PC-3 (cell line): ENCODE measurements at regions not wholly inside any gene's neighbourhood (a gene's known extent, or its start where the extent isn't known, plus 50 kb on each side); places are given as distances from the start of the nearest gene placed in this dataset.
A peak's percentile ranks its signal among the peaks of the same experiment; 100 is the strongest.

Experiments
- ATAC-seq: fragments of 200-7000 bp; cut with Tn5 transposase; 2 replicates; pipeline ENCODE4 v1.9.1; 2020; ENCODE audit warnings: mild to moderate bottlenecking, moderate library complexity
- BruUV-seq: library from RNA; stranded (reverse); fragments of 400-500 nt; replicated peaks from 2 replicates; lab custom pipeline; 2021; lab: Mats Ljungman, UMichigan
- CTCF ChIA-PET: fragments of 300-600 bp; sonication (Branson Sonifier 250); formaldehyde crosslinking; loops from one replicate; lab custom pipeline; 2022; ENCODE audit warnings: antibody characterized with exemption; lab: Charles Lee
- POLR2A ChIA-PET: fragments of 300-600 bp; sonication (Branson Sonifier 250); formaldehyde crosslinking; loops from one replicate; lab custom pipeline; 2022; ENCODE audit warnings: antibody characterized with exemption; ENCODE audit not compliant: unreplicated experiment; lab: Charles Lee
- DNase-seq: peaks from one replicate; pipeline ENCODE4 v3.0.0-alpha.2; 2015
- H2AFZ ChIP-seq: fragments of 300-600 bp; sonication (generic); 2 replicates; pipeline ENCODE4 v1.6.0; 2016; ENCODE audit warnings: antibody characterized with exemption, low read length
- H3F3A ChIP-seq: fragments of 300-600 bp; sonication (generic); one replicate; pipeline ENCODE4 v1.6.0; 2017; ENCODE audit warnings: antibody characterized with exemption, low read length, control low read depth, mild to moderate bottlenecking; ENCODE audit not compliant: unreplicated experiment
- H3K27ac ChIP-seq: fragments of 300-600 bp; sonication (generic); 2 replicates; pipeline ENCODE4 v1.5.1; 2016; ENCODE audit warnings: mild to moderate bottlenecking, low read length
- H3K27me3 ChIP-seq: fragments of 300-600 bp; sonication (generic); 2 replicates; pipeline ENCODE4 v1.6.1; 2016; ENCODE audit warnings: low read length, mixed read lengths
- H3K36me3 ChIP-seq: fragments of 300-600 bp; sonication (generic); 2 replicates; pipeline ENCODE4 v1.6.1; 2016; ENCODE audit warnings: low read depth, mixed run types, low read length, mixed read lengths
- H3K4me1 ChIP-seq: fragments of 300-600 bp; sonication (generic); 2 replicates; pipeline ENCODE4 v1.5.1; 2016; ENCODE audit warnings: low read length; ENCODE audit not compliant: insufficient read depth
- H3K4me2 ChIP-seq: fragments of 300-600 bp; sonication (generic); 2 replicates; pipeline ENCODE4 v1.6.0; 2016; ENCODE audit warnings: low read length
- H3K4me3 ChIP-seq: fragments of 300-600 bp; sonication (generic); 2 replicates; pipeline ENCODE4 v1.5.1; 2016; ENCODE audit warnings: mild to moderate bottlenecking, low read length, mixed read lengths
- H3K79me2 ChIP-seq: fragments of 300-600 bp; sonication (generic); 2 replicates; pipeline ENCODE4 v1.6.1; 2017; ENCODE audit warnings: low read length, mixed read lengths
- H3K9ac ChIP-seq: fragments of 300-600 bp; sonication (generic); 2 replicates; pipeline ENCODE4 v1.6.0; 2016; ENCODE audit warnings: mild to moderate bottlenecking, low read length
- H3K9me2 ChIP-seq: fragments of 300-600 bp; sonication (generic); replicated peaks from 2 replicates; pipeline ENCODE4 v1.6.1; 2016; ENCODE audit warnings: mixed run types, low read length, mixed read lengths
- H3K9me3 ChIP-seq: fragments of 300-600 bp; sonication (generic); 2 replicates; pipeline ENCODE4 v1.6.1; 2016; ENCODE audit warnings: low read length, mixed read lengths
- H4K20me1 ChIP-seq: fragments of 300-600 bp; sonication (generic); 2 replicates; pipeline ENCODE4 v1.6.1; 2016; ENCODE audit warnings: low read length, mixed read lengths
- EZH2 ChIP-seq: fragments of 300-600 bp; sonication (generic); IDR thresholded peaks from one replicate; pipeline ENCODE4 v1.6.1; 2017; ENCODE audit warnings: antibody characterized with exemption, mild to moderate bottlenecking, low read length; ENCODE audit not compliant: unreplicated experiment
- EZH2phosphoT487 ChIP-seq: fragments of 300-600 bp; sonication (generic); IDR thresholded peaks from 2 replicates; pipeline ENCODE4 v1.6.1; 2018; ENCODE audit warnings: mild to moderate bottlenecking, antibody characterized with exemption, low read length, borderline replicate concordance
- intact Hi-C: fragments of 100-400 bp; cut with micrococcal nuclease; formaldehyde crosslinking; loops from 2 replicates; pipeline ENCODE4 v1.9.0; 2023
- TF ChIP-seq, protein P1 (sequence below): fragments of 300-600 bp; sonication (generic); conservative IDR thresholded peaks from 2 replicates; pipeline ENCODE4 v1.5.1; 2017; ENCODE audit warnings: antibody characterized with exemption, low read depth, mild to moderate bottlenecking, low read length

DNA sequence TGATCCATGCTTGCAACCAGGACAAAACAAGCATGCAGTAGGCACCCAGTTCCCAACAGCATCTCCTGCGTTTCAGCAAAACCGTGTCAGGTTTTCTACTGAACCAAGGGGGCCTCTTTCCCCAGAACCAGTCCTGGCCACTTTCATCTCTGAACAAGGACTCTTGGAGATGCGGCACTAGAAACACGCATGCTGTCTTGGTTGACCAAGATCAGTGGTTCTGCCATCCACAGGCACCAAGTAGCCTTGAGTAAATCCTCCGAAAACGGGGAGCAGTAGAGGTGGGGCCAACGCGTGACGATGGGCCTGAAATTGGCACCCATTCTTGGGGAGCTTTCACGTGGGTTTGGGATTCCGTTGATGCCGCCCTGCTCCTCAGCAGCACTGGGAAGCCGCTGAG lies 62.5 kb upstream of the AJAP1 start:
- Histone ChIP-seq H2AFZ (no peak overlapping the region), H3K9ac (no peak overlapping the region), H3K27ac (no peak overlapping the region), H3K4me1 (no peaks in the 10 kb centered on the region), H3K79me2 (no peaks in the 10 kb centered on the region), H3K4me2 (no peak overlapping the region), H3K36me3 (no peaks in the 10 kb centered on the region), H3K27me3 (peaks cover 81% of the 10 kb centered on the region), H3K4me3 (no peak overlapping the region), H3K9me2 (no peaks in the 10 kb centered on the region), H4K20me1 (no peaks in the 10 kb centered on the region), H3F3A (no peaks in the 10 kb centered on the region), H3K9me3 (no peaks in the 10 kb centered on the region)
- intact Hi-C loops = no loop called here
- POLR2A ChIA-PET = no interaction called here
- ATAC-seq (no peak), DNase-seq (no peak)
- TF ChIP-seq, protein P1, sequence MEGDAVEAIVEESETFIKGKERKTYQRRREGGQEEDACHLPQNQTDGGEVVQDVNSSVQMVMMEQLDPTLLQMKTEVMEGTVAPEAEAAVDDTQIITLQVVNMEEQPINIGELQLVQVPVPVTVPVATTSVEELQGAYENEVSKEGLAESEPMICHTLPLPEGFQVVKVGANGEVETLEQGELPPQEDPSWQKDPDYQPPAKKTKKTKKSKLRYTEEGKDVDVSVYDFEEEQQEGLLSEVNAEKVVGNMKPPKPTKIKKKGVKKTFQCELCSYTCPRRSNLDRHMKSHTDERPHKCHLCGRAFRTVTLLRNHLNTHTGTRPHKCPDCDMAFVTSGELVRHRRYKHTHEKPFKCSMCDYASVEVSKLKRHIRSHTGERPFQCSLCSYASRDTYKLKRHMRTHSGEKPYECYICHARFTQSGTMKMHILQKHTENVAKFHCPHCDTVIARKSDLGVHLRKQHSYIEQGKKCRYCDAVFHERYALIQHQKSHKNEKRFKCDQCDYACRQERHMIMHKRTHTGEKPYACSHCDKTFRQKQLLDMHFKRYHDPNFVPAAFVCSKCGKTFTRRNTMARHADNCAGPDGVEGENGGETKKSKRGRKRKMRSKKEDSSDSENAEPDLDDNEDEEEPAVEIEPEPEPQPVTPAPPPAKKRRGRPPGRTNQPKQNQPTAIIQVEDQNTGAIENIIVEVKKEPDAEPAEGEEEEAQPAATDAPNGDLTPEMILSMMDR = no peak
- TF ChIP-seq EZH2phosphoT487 (no peak), EZH2 (no peak)
- CTCF ChIA-PET = no interaction called here
- no TSS peak for BruUV-seq

DNA sequence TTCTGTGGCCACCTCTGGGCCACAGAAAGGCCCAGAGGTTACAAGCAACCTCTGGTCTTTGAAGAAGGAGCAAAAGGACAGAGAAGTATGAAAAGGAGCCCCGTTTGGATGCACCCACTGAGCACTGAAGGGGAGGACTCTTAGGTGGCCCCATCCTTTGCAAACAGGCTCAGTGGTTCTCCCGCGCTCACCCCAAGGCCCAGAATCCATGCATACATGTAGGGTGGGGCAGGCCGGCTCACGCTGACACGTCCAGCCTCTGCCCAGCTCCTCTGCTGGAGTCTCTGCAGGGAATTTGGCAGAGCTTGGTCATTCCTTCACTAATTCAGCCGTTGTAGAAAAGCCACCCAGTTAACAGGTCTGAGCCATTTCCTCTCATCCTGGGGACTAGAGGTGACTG lies 61.3 kb upstream of the AJAP1 start:
- intact Hi-C loops = no loop called here

DNA sequence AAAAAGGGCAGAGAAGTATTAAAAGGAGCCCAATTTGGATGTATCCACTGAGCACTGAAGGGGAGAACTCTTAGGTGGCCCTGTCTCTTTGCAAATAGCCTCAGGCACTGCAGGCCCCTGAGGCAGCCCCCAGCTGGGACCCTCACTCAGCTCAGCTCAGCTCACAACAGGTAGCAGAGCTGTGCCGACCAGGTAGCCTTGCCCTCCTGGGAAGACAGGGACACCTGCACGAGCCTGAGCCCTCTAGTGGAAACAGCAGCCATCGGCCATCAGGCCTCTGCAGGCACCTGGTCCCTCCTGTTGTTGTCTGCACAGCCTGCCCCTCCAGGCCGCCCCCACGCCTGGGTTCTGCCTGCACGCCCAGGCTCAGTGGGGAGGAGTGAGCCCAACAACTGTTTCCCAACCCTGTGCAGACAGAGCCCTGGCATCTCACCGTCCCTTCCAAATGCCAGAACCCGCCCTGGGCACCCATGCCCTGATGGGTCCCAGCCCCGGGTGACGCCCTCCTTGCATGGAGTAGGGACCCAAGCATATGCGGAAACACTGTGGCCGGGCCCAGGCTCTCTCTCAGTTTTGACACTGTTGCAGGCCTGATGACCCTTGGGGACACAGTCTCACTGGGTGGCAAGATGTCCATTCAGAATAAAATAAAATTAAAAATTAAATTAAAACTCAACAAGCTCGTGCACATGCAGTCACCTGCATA lies 60.0 kb upstream of the AJAP1 start:
- H3K4me2 ChIP-seq = no peak overlapping the region
- no peak overlapping the region for H3K27ac ChIP-seq
- no peaks in the 10 kb centered on the region for H4K20me1 ChIP-seq
- no peaks in the 10 kb centered on the region for H3K79me2 ChIP-seq
- ATAC-seq (peak; percentile 53; the same call in 1 of the 2 replicates), DNase-seq (peak; percentile 21)
- H3F3A ChIP-seq = no peaks in the 10 kb centered on the region
- H3K4me1 ChIP-seq = no peaks in the 10 kb centered on the region
- intact Hi-C loops = no loop called here
- no TSS peak for BruUV-seq
- CTCF ChIA-PET = no interaction called here
- no peak overlapping the region for H2AFZ ChIP-seq
- H3K27me3 ChIP-seq = peaks cover 58% of the 10 kb centered on the region
- no peaks in the 10 kb centered on the region for H3K36me3 ChIP-seq
- no peaks in the 10 kb centered on the region for H3K9me2 ChIP-seq
- no peak overlapping the region for H3K9ac ChIP-seq
- no peak overlapping the region for H3K4me3 ChIP-seq
- no peaks in the 10 kb centered on the region for H3K9me3 ChIP-seq
- TF ChIP-seq, protein P1 = peak; percentile 24; the same call in 1 of the 2 replicates
- TF ChIP-seq EZH2phosphoT487 (no peak), EZH2 (no peak)
- POLR2A ChIA-PET = no interaction called here

More for the DNA sequence above, 61.3 kb upstream of the AJAP1 start:
- ATAC-seq = no peak
- ChIA-PET CTCF (no interaction called here), POLR2A (no interaction called here)
- DNase-seq = no peak
- no TSS peak for BruUV-seq
- H3K36me3 ChIP-seq = no peaks in the 10 kb centered on the region
- no peak overlapping the region for H3K9ac ChIP-seq
- TF ChIP-seq, protein P1 = no peak
- TF ChIP-seq EZH2 = no peak
- H3K9me3 ChIP-seq = no peaks in the 10 kb centered on the region
- H3K27ac ChIP-seq = no peak overlapping the region
- H2AFZ ChIP-seq = no peak overlapping the region
- no peaks in the 10 kb centered on the region for H4K20me1 ChIP-seq
- no peak overlapping the region for H3K4me2 ChIP-seq
- H3F3A ChIP-seq = no peaks in the 10 kb centered on the region
- no peaks in the 10 kb centered on the region for H3K4me1 ChIP-seq
- H3K79me2 ChIP-seq = no peaks in the 10 kb centered on the region
- peaks cover 71% of the 10 kb centered on the region for H3K27me3 ChIP-seq
- H3K4me3 ChIP-seq = no peak overlapping the region
- H3K9me2 ChIP-seq = no peaks in the 10 kb centered on the region
